Inflammatory macrophage treated with lipopolysaccharide for 1 hour (primary cell): ENCODE measurements at regions not wholly inside any gene's neighbourhood (a gene's known extent, or its start where the extent isn't known, plus 50 kb on each side); places are given as distances from the start of the nearest gene placed in this dataset.
"Not testable (repeated sequence)": the region's sequence is repeated elsewhere in the genome, so short reads cannot be mapped to it uniquely, and the experiment has no call there.

Experiments
- DNase-seq, 2 donors: peaks; one replicate each; pipeline ENCODE4 v3.0.0-alpha.2; 2020 to 2022

- no peak for DNase-seq
These were observed 76.1 kb upstream of the PDSS1 start for GRCh38 chr10:26621243-26621888.

DNA sequence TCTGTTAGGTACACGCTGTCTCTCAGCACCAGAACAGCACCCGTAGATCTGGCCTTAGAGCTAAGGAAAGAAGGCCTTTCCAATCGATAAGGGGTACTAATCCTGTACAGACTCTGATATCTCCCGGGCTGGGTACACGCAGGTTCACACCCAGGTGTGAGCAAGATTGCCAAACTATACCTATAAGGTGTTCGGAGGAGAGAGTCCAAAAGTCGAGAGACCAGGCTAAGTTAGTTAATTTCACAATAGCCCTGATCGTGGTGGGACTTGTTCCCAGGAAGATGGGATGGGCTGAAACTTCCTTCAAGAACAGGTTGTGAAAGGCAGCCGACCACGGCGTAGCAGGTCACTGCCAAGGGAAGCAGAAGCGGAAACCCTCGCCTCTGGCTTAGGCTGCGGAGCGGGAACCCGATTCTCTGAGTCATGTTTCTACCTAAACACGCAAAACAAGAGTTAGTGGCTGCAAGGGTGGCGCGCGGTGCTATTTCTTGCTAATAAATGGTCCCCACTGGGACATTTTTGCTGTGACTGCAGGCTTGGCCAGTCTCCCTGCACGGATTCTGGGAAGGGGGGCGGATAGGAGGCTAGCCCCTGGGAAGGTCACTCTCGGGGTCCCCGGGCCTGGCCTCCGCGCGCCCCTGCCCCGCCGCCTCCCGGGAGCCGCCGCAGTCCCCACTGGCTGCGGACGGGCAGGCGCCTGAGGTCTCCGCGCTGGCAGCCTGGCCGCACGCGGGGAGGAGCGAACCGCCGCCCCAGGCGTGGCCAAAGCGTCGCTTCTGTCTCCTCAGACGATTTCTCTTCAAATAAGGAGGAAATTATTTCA, 75.4 kb upstream of the PDSS1 start:
- DNase-seq: peak; percentile 64 to 73

GRCh38 chr10:26622891-26623290, 74.6 kb upstream of the PDSS1 start:
- DNase-seq: no peak

DNA sequence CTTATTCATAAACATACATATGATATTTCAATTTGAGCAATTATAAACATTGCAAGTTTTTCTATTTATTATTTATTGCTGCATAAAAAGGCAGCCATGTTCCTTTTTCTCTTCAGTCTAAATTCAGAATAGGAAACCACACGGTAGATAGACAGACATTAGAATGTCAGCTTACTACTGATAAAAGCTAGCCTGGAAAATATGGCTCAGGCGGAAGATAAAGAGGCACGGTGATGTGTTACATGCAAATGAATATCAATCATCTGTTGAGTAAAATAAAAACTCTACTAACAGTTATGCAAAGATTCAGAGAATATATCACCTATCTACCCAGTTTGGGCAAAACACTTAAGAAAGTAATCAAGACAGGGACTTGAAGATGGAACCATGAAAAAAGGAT, 73.5 kb upstream of the PDSS1 start:
- no peak for DNase-seq

DNA sequence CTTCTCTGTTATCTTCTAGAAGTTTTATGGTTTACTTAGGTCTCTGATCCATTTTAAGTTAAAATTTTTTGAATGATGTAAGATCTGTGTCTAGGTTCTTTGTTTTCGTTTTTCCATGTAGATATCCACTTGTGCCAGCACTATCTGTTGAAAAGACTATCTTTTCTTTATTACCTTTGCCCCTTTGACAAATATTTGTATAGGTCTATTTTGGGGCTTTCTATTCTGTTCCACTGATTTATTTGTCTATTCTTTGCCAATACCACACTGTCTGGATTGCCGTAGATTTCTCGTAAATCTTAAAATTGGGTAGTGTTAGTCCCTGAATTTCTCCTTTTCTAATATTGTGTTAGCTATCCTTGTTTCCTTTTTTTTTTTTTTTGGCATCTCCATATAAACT, 71.4 kb upstream of the PDSS1 start:
- DNase-seq: no peak

- DNase-seq: peak; percentile 29 to 47
These were observed 70.2 kb upstream of the PDSS1 start for GRCh38 chr10:26627324-26627723.

- DNase-seq: peak; percentile 25 to 28
These were observed 69.1 kb upstream of the PDSS1 start for GRCh38 chr10:26628395-26628794.

DNA sequence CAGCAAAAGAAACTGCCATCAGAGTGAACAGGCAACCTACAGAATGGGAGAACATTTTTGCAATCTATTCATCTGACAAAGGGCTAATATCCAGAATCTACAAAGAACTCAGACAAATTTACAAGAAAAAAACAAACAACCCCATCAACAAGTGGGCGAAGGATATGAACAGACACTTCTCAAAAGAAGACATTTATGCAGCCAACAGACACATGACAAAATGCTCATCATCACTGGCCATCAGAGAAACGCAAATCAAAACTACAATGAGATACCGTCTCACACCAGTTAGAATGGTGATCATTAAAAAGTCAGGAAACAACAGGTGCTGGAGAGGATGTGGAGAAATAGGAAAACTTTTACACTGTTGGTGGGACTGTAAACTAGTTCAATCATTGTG, 65.3 kb upstream of the PDSS1 start:
- not testable (repeated sequence) for DNase-seq

DNA sequence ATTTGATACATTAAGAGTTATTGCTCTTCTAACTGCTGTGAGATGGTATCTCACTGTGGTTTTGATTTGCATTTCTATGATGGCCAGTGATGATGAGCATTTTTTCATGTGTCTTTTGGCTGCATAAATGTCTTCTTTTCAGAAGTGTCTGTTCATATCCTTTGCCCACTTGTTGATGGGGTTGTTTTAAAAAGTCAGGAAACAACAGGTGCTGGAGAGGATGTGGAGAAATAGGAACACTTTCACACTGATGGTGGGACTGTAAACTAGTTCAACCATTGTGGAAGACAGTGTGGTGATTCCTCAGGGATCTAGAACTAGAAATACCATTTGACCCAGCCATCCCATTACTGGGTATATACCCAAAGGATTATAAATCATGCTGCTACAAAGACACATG, 63.4 kb upstream of the PDSS1 start:
- not testable (repeated sequence) for DNase-seq

GRCh38 chr10:26637521-26638275, 59.8 kb upstream of the PDSS1 start:
- no peak for DNase-seq

DNA sequence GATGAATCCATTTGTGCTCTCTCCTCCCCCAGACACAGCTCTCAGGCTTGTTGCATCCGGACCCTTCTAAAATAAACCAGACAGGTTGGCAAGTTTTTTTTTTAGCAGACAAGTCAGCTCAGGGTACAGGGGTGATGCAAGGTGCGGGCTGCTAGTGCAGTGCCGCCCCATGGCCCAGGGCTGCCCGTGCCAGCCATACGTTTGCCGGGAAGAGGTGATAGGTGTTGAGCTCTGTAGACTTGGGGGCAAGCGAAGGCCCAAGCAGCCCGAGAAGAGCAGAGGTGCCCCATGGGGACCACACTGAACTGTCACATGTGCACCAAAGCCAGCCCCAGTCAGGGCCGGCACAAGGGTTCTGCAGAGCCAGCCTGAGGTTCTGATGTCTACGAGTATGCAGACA, 57.1 kb upstream of the PDSS1 start:
- no peak for DNase-seq

- DNase-seq: no peak
These were observed 54.4 kb upstream of the PDSS1 start for GRCh38 chr10:26642896-26643653.

GRCh38 chr10:26647602-26648244, 49.8 kb upstream of the PDSS1 start:
- DNase-seq: no peak
